B cell (primary cell): ENCODE measurements at regions not wholly inside any gene's neighbourhood (a gene's known extent, or its start where the extent isn't known, plus 50 kb on each side); places are given as distances from the start of the nearest gene placed in this dataset.

Experiments used
- CTCF ChIP-seq: fragments of 200-600 bp; IDR thresholded peaks from one replicate; pipeline ENCODE4 v1.8.0; 2022; ENCODE audit warnings: antibody characterized with exemption, mild to moderate bottlenecking
- EZH2 ChIP-seq: IDR thresholded peaks from 2 replicates; pipeline ENCODE4 v1.6.1; 2012; ENCODE audit warnings: borderline replicate concordance, low read depth, mild to moderate bottlenecking, moderate library complexity, low read length; ENCODE audit not compliant: insufficient read depth, poor library complexity, severe bottlenecking

DNA sequence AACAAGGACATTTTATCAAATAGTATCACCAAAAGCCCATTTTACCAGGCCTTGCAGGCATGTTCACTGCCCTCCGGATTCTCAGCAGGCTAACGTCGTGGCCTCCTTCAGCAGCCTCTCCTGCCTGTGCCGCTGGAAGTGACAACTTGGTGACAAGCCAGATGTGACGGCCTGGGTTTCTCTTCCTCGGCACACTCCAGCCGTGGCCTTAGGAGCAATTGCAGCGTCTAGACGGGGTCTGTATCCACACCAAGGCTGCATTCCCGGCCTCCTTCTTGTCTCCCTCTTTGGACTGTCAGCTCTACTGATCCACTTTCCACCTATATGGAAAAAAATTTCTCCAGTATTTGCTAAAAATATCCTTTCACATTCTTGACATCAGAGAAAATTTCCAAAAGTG, 145.3 kb upstream of the MGMT start:
- TF ChIP-seq CTCF (no peak), EZH2 (no peak)
